ENCODE measurements at regions not wholly inside any gene's neighbourhood (a gene's known extent, or its start where the extent isn't known, plus 50 kb on each side); places are given as distances from the start of the nearest gene placed in this dataset.

DNA sequence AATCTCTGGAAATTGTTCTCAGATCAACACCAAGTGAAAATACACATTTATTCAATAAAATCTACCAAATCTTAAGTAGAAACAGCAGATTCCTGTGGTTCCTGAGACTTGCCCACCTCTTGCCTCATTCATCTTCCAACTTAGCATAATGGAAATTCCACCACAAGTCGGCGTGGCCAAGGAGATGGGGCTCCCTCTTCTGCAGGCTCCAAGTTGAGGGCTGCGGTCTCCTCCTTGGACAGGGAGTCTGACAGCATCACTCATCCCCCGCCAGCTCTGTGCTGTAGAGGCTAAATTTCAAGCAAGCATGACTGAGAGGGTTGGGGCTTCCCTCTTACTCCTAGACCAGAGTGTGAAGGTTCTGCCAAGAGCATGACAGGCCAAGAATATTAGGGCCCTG is 273.7 kb downstream of the DIRAS2 start:
- DNase-seq (ENCODE audit: low read depth in 3 of 3), result no peak

GRCh38 chr9:90379771-90380170 is 262.9 kb downstream of the DIRAS2 start:
- no peak for DNase-seq (ENCODE audit: low read depth in 3 of 3)

DNA sequence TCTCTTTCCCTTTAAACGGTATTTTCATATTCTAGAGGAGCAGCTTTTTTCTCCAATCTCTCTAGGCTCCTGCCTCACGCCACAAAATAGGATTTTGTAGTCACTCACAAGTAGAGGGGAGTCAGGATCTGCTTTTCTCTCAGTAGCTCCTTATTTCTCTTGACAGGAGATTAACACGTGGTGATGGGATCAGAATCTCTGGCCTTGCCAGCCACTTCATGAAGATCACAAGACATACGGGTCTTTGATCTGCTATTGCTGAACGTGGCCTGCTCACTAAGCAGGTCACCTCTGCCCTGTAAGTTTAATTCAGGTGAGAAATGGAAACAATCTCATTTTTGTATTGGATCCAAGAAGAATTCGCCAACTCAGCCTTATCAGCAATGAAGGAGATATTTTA is 257.5 kb downstream of the DIRAS2 start:
- DNase-seq (ENCODE audit: low read depth in 3 of 3), result no peak

GRCh38 chr9:90393365-90394152 is 249.1 kb downstream of the DIRAS2 start:
- no peak for DNase-seq (ENCODE audit: low read depth in 3 of 3)

DNA sequence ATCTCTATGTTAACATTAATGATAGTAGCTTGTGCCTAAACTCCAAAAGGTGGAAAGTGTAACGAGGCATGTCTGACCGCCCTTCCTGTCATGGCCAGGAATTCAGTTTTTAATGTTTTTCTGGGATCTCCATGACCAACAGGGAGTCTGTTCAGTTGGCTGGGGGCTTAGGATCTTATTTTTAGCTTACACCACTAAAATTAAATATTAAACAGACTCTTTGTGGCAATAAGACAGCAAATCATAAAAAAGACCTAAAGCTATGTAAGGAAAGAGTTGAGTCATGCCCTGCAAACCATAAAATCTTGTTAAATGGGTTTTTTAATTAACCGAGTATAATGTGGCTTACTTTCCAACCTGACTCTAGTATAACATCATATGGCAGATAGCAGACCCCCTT is 247.8 kb downstream of the DIRAS2 start:
- DNase-seq (ENCODE audit: low read depth in 3 of 3), result no peak

- no peak for DNase-seq (ENCODE audit: low read depth in 3 of 3)
Measured at GRCh38 chr9:90400091-90400490, 242.5 kb downstream of the DIRAS2 start.

DNA sequence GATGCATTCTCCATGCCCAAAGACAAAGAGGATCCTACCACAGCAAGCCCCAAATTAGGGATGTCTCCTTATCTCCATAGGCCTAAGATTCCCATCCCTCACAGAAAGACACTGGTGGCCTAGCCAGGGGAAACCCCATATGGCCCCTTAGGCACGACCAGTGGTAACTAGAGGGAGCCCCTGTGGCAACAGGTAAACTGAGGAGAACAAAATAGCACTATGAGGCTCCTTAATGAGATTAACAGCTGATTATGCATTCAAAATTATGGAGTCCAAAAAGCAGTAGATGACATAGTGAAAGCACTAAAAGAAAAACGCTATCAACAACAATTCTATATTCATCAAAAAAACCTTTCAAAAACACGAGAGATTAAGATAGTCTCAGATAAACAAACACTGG is 234.0 kb downstream of the DIRAS2 start:
- no peak for DNase-seq (ENCODE audit: low read depth in 3 of 3)

DNA sequence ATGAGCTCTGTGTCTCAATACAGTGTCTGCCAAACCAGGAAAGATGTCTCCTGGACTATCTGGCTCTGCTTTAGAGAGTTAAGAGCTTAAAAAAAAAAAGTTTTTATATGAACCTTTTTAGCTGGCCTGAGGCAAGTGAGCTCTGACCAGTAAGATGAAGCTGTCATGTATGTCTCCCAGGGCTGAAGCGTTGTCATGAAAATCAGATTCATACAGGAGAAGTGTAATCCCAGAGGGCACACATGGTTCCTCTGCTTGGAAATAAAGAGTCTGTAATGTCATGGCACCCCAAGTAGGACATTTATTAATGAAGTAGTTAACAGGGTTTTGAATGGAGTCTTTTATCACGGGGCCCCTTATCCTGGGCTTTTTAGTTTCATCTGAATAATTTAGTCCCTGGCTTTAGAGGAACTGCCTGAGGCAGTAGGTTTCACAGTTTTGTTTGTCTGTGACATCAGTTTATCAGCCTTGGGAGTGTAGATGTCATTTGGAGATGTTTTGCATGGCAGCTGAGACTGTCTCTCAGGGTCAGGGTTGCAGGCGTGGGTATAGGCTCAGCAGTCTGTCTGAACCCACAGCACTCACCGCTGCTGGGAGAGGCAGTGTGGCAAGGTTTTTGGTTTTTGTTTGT is 223.3 kb downstream of the DIRAS2 start:
- no peak for DNase-seq (ENCODE audit: low read depth in 3 of 3)

GRCh38 chr9:90420211-90420610 is 222.4 kb downstream of the DIRAS2 start:
- DNase-seq (ENCODE audit: low read depth in 3 of 3), result no peak

DNA sequence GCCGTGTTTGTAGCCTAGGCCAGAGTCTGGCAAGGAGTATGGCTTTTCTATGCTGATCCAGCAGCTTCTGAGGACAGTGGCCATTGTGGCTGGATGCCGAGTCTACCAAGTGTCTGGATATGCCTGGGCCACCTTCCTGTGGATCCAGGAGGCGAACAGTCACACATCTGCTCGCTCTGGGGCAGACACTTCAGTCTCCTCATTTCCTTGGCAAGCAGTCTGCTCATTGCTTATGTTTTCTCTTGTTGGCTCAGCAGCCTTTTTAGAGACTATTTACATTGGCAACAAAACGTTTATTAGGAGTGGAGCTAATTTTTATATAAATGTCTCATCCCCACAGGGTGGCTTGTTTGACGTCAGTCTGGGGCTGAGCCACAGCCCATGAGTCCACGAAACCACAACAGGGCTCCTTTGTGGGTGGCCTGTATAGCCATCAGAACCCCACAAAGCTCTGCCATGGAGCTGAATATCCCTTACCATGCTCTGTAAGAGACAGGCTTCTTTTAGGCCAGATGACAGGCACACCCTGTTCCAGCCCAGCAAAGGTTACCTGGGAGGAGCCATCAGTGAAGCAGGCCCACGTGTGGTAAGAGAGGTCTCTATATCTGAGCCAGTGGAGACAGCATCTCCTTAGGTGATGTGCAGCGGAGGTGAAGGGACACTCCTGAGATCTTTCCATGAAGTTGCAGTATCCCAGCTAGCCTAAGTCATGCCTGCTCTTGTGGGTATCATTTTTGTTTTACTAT is 221.7 kb downstream of the DIRAS2 start:
- DNase-seq (ENCODE audit: low read depth in 3 of 3), result no peak

GRCh38 chr9:90421786-90422185 is 220.8 kb downstream of the DIRAS2 start:
- DNase-seq (ENCODE audit: low read depth in 3 of 3), result no peak

GRCh38 chr9:90423661-90424193 is 218.9 kb downstream of the DIRAS2 start:
- no peak for DNase-seq (ENCODE audit: low read depth in 3 of 3)

- no peak for DNase-seq (ENCODE audit: low read depth in 3 of 3)
Measured at GRCh38 chr9:90428517-90428916, 214.1 kb downstream of the DIRAS2 start.

DNA sequence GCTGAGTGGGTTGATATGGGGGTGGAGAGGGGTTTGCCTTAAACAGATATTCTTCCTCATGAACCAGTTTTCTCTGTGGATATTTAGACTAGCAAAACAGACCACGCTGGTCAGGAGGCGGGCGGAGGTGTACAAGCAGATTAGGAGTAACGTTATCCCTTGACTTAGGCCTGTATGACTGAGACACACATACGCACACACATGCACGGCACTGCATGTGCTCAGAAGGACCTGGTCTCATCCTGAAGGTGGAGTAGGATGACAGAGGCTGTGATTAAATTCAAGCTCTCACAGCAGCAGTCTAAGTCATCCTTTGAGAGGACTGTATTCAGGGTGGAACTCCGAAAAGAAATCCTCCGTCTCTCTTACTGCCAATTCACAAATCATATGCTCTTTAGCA is 209.7 kb downstream of the DIRAS2 start:
- DNase-seq (ENCODE audit: low read depth in 3 of 3), result no peak

DNA sequence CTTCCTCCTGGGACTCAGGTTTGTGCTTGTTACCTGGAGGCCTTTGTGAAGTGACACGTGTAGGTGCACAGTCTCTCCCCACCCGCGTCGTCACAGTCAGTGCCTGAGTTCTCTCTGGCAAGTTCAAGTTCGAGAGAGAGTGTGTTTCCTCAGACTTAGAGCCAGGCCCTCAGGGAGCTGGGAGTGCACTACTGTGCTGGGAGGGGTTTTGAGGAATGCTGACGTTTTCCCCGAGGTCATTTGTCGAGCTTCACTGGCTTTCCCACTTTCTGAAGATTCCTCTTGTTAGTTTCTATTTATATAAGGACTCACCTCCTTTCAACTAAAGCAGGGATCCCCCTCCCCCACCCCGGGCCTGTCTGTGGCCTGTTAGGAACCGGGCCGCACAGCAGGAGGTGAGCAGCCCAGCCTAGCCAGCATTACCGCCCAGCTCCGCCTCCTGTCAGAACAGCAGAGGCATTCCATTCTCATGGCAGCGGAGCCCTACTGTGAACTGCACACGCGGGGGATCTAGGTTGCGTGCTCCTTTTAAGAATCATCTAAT is 209.2 kb downstream of the DIRAS2 start:
- DNase-seq (ENCODE audit: low read depth in 3 of 3), result no peak

GRCh38 chr9:90441814-90442213 is 200.8 kb downstream of the DIRAS2 start:
- no peak for DNase-seq (ENCODE audit: low read depth in 3 of 3)

DNA sequence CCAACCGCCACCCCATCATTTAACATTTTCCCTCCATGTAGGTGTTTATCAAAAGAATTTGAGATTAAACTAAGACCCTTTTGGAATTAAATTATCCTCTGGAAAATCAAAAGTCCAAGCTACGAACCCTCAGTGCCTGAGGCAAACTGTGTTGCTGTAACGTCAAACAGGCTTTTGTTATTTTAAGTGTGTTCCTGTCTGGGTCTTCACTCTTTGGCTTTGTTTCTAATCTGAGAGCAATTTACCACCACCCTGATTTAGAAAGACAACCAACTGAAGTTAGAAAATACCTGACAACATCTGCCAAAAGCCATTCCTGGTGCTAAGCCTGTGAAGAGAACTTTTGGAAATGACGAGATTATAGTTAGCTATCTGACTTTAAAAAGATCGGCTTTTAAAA is 199.9 kb downstream of the DIRAS2 start:
- no peak for DNase-seq (ENCODE audit: low read depth in 3 of 3)

DNA sequence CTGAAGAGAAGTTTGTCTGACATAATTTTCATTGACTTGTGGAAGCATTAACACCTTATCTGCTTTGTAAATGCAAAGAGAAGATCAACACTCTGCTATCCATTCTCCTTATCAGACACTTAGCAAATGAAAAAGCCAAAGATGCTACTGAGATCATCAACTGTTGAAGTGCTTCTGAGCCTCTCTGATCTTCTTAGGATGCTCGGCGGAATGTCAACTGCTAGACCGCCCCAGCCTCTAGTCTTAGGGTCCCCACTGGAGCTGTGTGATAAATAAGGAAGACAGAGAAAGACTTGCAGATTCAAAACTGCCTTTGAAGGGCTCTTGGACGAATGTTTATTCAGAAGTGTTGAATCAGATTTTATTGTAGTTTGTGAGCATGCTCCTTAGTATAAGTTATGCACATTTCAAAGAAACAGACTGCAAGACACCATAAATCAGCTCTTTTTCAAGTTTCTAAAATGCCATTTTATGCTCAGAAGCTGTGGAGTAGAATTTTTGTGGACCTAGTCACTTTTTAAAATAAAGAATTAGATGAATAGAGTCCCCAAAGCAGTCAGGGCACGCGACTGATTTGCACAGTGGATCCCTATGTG is 197.9 kb downstream of the DIRAS2 start:
- DNase-seq (ENCODE audit: low read depth in 3 of 3), result no peak

DNA sequence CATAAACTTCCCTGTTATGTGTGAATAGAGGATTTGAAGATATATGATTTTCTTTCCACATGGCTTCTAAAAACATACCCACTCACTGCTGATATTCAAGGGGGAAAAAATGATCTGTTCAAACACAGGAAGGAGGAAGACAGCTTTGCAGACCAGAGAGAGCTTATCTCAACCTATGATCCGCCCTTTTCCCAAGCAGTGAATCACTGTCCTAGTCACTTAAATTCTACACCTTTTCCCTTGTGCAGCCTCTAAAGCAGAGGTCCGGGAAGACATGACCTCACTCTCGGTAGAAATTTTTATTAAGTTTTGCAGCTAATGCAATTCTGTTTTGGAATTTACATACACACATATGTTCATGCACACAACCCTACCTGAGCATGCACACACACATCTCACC is 197.2 kb downstream of the DIRAS2 start:
- DNase-seq (ENCODE audit: low read depth in 3 of 3), result no peak

DNA sequence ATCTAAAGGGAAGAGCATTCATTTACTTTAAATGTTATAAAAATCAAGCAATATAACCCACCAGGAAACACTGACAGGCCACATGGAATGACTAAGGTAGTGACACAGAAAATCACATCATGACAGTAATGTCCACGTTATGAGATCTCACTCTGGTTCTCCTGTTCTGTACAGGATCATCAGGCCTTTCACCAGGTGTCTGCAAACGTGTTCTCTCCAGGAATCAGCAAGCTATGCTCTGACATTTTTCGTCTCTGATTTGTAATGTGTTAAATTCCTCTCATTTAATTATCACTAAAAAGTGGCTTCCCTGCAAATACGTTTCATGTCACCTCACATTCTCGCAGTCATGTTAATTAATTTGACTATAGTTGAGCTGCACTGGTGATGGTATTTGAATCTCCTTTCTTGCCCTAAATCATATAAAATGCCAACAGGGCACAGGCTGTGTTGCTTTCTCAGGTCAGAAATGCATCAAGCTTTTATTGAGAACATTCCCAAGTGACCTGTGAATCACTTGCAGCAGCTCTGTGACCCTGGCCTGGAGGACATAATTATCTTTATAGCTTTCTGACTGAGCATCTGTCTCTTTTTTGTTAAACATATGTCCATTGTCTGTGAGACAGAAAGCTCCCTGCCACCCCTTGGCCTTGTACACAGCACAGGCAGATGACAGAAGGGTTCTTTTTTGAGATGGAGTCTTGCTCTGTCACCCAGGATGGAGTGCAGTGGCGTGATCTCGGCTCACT is 196.2 kb downstream of the DIRAS2 start:
- no peak for DNase-seq (ENCODE audit: low read depth in 3 of 3)

- DNase-seq (ENCODE audit: low read depth in 3 of 3), result no peak
Measured at GRCh38 chr9:90447773-90448172, 194.9 kb downstream of the DIRAS2 start.

Data from stimulated activated CD4-positive, alpha-beta T cell treated with anti-CD3 and anti-CD28 coated beads, TNF-alpha, amount 100 ng/mL, for 4 hours (primary cell).